ENCODE measurements at regions not wholly inside any gene's neighbourhood (a gene's known extent, or its start where the extent isn't known, plus 50 kb on each side); places are given as distances from the start of the nearest gene placed in this dataset.

GRCh38 chr4:185893500-185893899 is 81.5 kb upstream of the SORBS2 start:
- Histone ChIP-seq H3K4me1 (ENCODE audit: control insufficient read depth, insufficient read depth, low read length, poor library complexity, severe bottlenecking) (no peaks in the 10 kb centered on the region), H3K4me3 (ENCODE audit: extremely low read depth, insufficient read depth, low read length, poor library complexity, severe bottlenecking) (no peak overlapping the region), H3K36me3 (ENCODE audit: control insufficient read depth, insufficient read depth, low read length) (no peaks in the 10 kb centered on the region), H3K9me3 (ENCODE audit: control insufficient read depth, low read length) (peaks cover under 1% of the 10 kb centered on the region), H3K27ac (ENCODE audit: low read depth, low read length, severe bottlenecking) (no peak overlapping the region)
- WGBS, 2 experiments (ENCODE audit: insufficient coverage in 2 of 2): 80 to 96% methylated on average over 2 to 3 of the region's 4 CpGs

GRCh38 chr4:185894481-185894880 is 82.5 kb upstream of the SORBS2 start:
- Histone ChIP-seq H3K4me3 (ENCODE audit: extremely low read depth, insufficient read depth, low read length, poor library complexity, severe bottlenecking) (no peak overlapping the region), H3K4me1 (ENCODE audit: control insufficient read depth, insufficient read depth, low read length, poor library complexity, severe bottlenecking) (no peaks in the 10 kb centered on the region), H3K9me3 (ENCODE audit: control insufficient read depth, low read length) (no peaks in the 10 kb centered on the region), H3K36me3 (ENCODE audit: control insufficient read depth, insufficient read depth, low read length) (no peaks in the 10 kb centered on the region), H3K27ac (ENCODE audit: low read depth, low read length, severe bottlenecking) (no peak overlapping the region)
- 86 to 87% methylated on average over 4 of the region's 4 CpGs for WGBS, 2 experiments (ENCODE audit: insufficient coverage in 2 of 2)

GRCh38 chr4:185895351-185895750 is 83.4 kb upstream of the SORBS2 start:
- Histone ChIP-seq H3K4me3 (ENCODE audit: extremely low read depth, insufficient read depth, low read length, poor library complexity, severe bottlenecking) (no peak overlapping the region), H3K27ac (ENCODE audit: low read depth, low read length, severe bottlenecking) (no peak overlapping the region), H3K9me3 (ENCODE audit: control insufficient read depth, low read length) (no peaks in the 10 kb centered on the region), H3K4me1 (ENCODE audit: control insufficient read depth, insufficient read depth, low read length, poor library complexity, severe bottlenecking) (no peaks in the 10 kb centered on the region), H3K36me3 (ENCODE audit: control insufficient read depth, insufficient read depth, low read length) (no peaks in the 10 kb centered on the region)
- WGBS, 2 experiments (ENCODE audit: insufficient coverage in 2 of 2): 98 to 99% methylated on average over 8 to 13 of the region's 14 CpGs

- Histone ChIP-seq H3K36me3 (ENCODE audit: control insufficient read depth, insufficient read depth, low read length) (no peaks in the 10 kb centered on the region), H3K27ac (ENCODE audit: low read depth, low read length, severe bottlenecking) (no peak overlapping the region), H3K4me3 (ENCODE audit: extremely low read depth, insufficient read depth, low read length, poor library complexity, severe bottlenecking) (no peak overlapping the region), H3K4me1 (ENCODE audit: control insufficient read depth, insufficient read depth, low read length, poor library complexity, severe bottlenecking) (no peaks in the 10 kb centered on the region), H3K9me3 (ENCODE audit: control insufficient read depth, low read length) (no peaks in the 10 kb centered on the region)
- WGBS, 2 experiments (ENCODE audit: insufficient coverage in 2 of 2): 93 to 100% methylated on average over 1 of the region's 3 CpGs
Measured at GRCh38 chr4:185895866-185896265, 83.9 kb upstream of the SORBS2 start.

GRCh38 chr4:185896817-185897488 is 85.0 kb upstream of the SORBS2 start:
- no peak overlapping the region for H3K27ac ChIP-seq (ENCODE audit: low read depth, low read length, severe bottlenecking)
- H3K36me3 ChIP-seq (ENCODE audit: control insufficient read depth, insufficient read depth, low read length): no peaks in the 10 kb centered on the region
- no peak overlapping the region for H3K4me3 ChIP-seq (ENCODE audit: extremely low read depth, insufficient read depth, low read length, poor library complexity, severe bottlenecking)
- H3K9me3 ChIP-seq (ENCODE audit: control insufficient read depth, low read length): no peaks in the 10 kb centered on the region
- WGBS, 2 experiments (ENCODE audit: insufficient coverage in 2 of 2): 98% methylated on average over 5 of the region's 11 CpGs
- no peaks in the 10 kb centered on the region for H3K4me1 ChIP-seq (ENCODE audit: control insufficient read depth, insufficient read depth, low read length, poor library complexity, severe bottlenecking)

- 90 to 93% methylated on average over 5 to 6 of the region's 8 CpGs for WGBS, 2 experiments (ENCODE audit: insufficient coverage in 2 of 2)
- Histone ChIP-seq H3K27ac (ENCODE audit: low read depth, low read length, severe bottlenecking) (no peak overlapping the region), H3K4me1 (ENCODE audit: control insufficient read depth, insufficient read depth, low read length, poor library complexity, severe bottlenecking) (no peaks in the 10 kb centered on the region)
Measured at GRCh38 chr4:185898413-185898812, 86.4 kb upstream of the SORBS2 start.

GRCh38 chr4:185899833-185900232 is 87.8 kb upstream of the SORBS2 start:
- Histone ChIP-seq H3K4me3 (ENCODE audit: extremely low read depth, insufficient read depth, low read length, poor library complexity, severe bottlenecking) (no peak overlapping the region), H3K27ac (ENCODE audit: low read depth, low read length, severe bottlenecking) (no peak overlapping the region), H3K36me3 (ENCODE audit: control insufficient read depth, insufficient read depth, low read length) (no peaks in the 10 kb centered on the region), H3K9me3 (ENCODE audit: control insufficient read depth, low read length) (no peaks in the 10 kb centered on the region), H3K4me1 (ENCODE audit: control insufficient read depth, insufficient read depth, low read length, poor library complexity, severe bottlenecking) (no peaks in the 10 kb centered on the region)
- 86 to 89% methylated on average over 2 of the region's 4 CpGs for WGBS, 2 experiments (ENCODE audit: insufficient coverage in 2 of 2)

More at GRCh38 chr4:185898413-185898812, 86.4 kb upstream of the SORBS2 start:
- Histone ChIP-seq H3K9me3 (ENCODE audit: control insufficient read depth, low read length) (no peaks in the 10 kb centered on the region), H3K36me3 (ENCODE audit: control insufficient read depth, insufficient read depth, low read length) (no peaks in the 10 kb centered on the region), H3K4me3 (ENCODE audit: extremely low read depth, insufficient read depth, low read length, poor library complexity, severe bottlenecking) (no peak overlapping the region)

- H3K36me3 ChIP-seq (ENCODE audit: control insufficient read depth, insufficient read depth, low read length): no peaks in the 10 kb centered on the region
- H3K4me3 ChIP-seq (ENCODE audit: extremely low read depth, insufficient read depth, low read length, poor library complexity, severe bottlenecking): no peak overlapping the region
- 92 to 98% methylated on average over 2 to 4 of the region's 4 CpGs for WGBS, 2 experiments (ENCODE audit: insufficient coverage in 2 of 2)
- no peaks in the 10 kb centered on the region for H3K4me1 ChIP-seq (ENCODE audit: control insufficient read depth, insufficient read depth, low read length, poor library complexity, severe bottlenecking)
- H3K9me3 ChIP-seq (ENCODE audit: control insufficient read depth, low read length): no peaks in the 10 kb centered on the region
- H3K27ac ChIP-seq (ENCODE audit: low read depth, low read length, severe bottlenecking): no peak overlapping the region
Measured at GRCh38 chr4:185902654-185903053, 90.7 kb upstream of the SORBS2 start.

- WGBS, 2 experiments (ENCODE audit: insufficient coverage in 2 of 2): no CpG with 5 or more reads among the region's 1 CpG
- Histone ChIP-seq H3K9me3 (ENCODE audit: control insufficient read depth, low read length) (no peaks in the 10 kb centered on the region), H3K36me3 (ENCODE audit: control insufficient read depth, insufficient read depth, low read length) (no peaks in the 10 kb centered on the region), H3K27ac (ENCODE audit: low read depth, low read length, severe bottlenecking) (no peak overlapping the region), H3K4me3 (ENCODE audit: extremely low read depth, insufficient read depth, low read length, poor library complexity, severe bottlenecking) (no peak overlapping the region), H3K4me1 (ENCODE audit: control insufficient read depth, insufficient read depth, low read length, poor library complexity, severe bottlenecking) (no peaks in the 10 kb centered on the region)
Measured at GRCh38 chr4:185903205-185903604, 91.2 kb upstream of the SORBS2 start.

GRCh38 chr4:185904381-185904780 is 92.4 kb upstream of the SORBS2 start:
- Histone ChIP-seq H3K4me1 (ENCODE audit: control insufficient read depth, insufficient read depth, low read length, poor library complexity, severe bottlenecking) (no peaks in the 10 kb centered on the region), H3K4me3 (ENCODE audit: extremely low read depth, insufficient read depth, low read length, poor library complexity, severe bottlenecking) (no peak overlapping the region), H3K27ac (ENCODE audit: low read depth, low read length, severe bottlenecking) (no peak overlapping the region), H3K9me3 (ENCODE audit: control insufficient read depth, low read length) (no peaks in the 10 kb centered on the region), H3K36me3 (ENCODE audit: control insufficient read depth, insufficient read depth, low read length) (no peaks in the 10 kb centered on the region)
- WGBS, 2 experiments (ENCODE audit: insufficient coverage in 2 of 2): 86 to 91% methylated on average over 2 to 4 of the region's 5 CpGs

GRCh38 chr4:185909972-185910371 is 98.0 kb upstream of the SORBS2 start:
- H3K36me3 ChIP-seq (ENCODE audit: control insufficient read depth, insufficient read depth, low read length): no peaks in the 10 kb centered on the region
- H3K27ac ChIP-seq (ENCODE audit: low read depth, low read length, severe bottlenecking): no peak overlapping the region
- 80 to 100% methylated on average over 1 to 2 of the region's 2 CpGs for WGBS, 2 experiments (ENCODE audit: insufficient coverage in 2 of 2)
- H3K9me3 ChIP-seq (ENCODE audit: control insufficient read depth, low read length): no peaks in the 10 kb centered on the region
- H3K4me1 ChIP-seq (ENCODE audit: control insufficient read depth, insufficient read depth, low read length, poor library complexity, severe bottlenecking): no peaks in the 10 kb centered on the region
- no peak overlapping the region for H3K4me3 ChIP-seq (ENCODE audit: extremely low read depth, insufficient read depth, low read length, poor library complexity, severe bottlenecking)

Measured in mesodermal cell (in vitro differentiated cells).